GM06990 (cell line): ENCODE measurements at regions not wholly inside any gene's neighbourhood (a gene's known extent, or its start where the extent isn't known, plus 50 kb on each side); places are given as distances from the start of the nearest gene placed in this dataset.
"Not testable (repeated sequence)": the region's sequence is repeated elsewhere in the genome, so short reads cannot be mapped to it uniquely, and the experiment has no call there.

ENCODE experiments used
- DNase-seq: peaks from one replicate; pipeline ENCODE4 v3.0.0-alpha.2; 2011; ENCODE audit not compliant: insufficient read length; ENCODE audit errors: extremely low read depth
- H3K27me3 ChIP-seq: replicated peaks from 2 replicates; pipeline ENCODE4 v1.6.0; 2011; ENCODE audit warnings: low read length; ENCODE audit not compliant: control insufficient read depth, insufficient read depth
- H3K36me3 ChIP-seq: 2 replicates; pipeline ENCODE4 v1.5.1; 2011; ENCODE audit warnings: low read length; ENCODE audit not compliant: control insufficient read depth, insufficient read depth
- H3K4me3 ChIP-seq: replicated peaks from 2 replicates; pipeline ENCODE4 v1.5.1; 2011; ENCODE audit warnings: low read depth, mild to moderate bottlenecking, control low read depth, low read length
- TF ChIP-seq, protein P1 (sequence below): IDR thresholded peaks from 2 replicates; pipeline ENCODE4 v1.5.1; 2011; ENCODE audit warnings: low read length, control low read depth, mild to moderate bottlenecking, inconsistent platforms; ENCODE audit not compliant: insufficient read depth, poor library complexity, severe bottlenecking

DNA sequence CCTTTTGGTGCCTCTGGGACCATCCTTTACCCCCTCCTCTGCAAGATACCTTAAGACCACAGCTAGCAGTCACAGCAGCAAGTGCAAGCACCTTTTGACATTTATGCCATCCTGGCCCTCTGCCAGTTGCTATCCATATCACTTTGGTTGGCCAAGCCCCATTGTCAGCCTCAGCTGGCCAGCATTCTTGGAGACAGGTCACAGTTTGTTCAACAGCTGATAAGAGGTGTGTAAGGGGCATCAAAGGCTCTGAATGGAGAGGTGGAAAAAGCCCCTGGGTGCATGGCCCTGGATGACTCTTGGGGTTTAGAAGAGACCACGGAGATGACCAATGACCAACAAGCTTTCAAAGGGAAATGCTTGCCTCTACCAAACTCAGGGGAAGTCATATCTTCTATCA is 133.6 kb upstream of the MAMLD1 start:
- H3K27me3 ChIP-seq, result no peaks in the 10 kb centered on the region; the same call in 1 of the 2 replicates
- H3K4me3 ChIP-seq, result no peak overlapping the region
- TF ChIP-seq, protein P1, sequence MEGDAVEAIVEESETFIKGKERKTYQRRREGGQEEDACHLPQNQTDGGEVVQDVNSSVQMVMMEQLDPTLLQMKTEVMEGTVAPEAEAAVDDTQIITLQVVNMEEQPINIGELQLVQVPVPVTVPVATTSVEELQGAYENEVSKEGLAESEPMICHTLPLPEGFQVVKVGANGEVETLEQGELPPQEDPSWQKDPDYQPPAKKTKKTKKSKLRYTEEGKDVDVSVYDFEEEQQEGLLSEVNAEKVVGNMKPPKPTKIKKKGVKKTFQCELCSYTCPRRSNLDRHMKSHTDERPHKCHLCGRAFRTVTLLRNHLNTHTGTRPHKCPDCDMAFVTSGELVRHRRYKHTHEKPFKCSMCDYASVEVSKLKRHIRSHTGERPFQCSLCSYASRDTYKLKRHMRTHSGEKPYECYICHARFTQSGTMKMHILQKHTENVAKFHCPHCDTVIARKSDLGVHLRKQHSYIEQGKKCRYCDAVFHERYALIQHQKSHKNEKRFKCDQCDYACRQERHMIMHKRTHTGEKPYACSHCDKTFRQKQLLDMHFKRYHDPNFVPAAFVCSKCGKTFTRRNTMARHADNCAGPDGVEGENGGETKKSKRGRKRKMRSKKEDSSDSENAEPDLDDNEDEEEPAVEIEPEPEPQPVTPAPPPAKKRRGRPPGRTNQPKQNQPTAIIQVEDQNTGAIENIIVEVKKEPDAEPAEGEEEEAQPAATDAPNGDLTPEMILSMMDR, result no peak
- no peak for DNase-seq
- H3K36me3 ChIP-seq, result no peaks in the 10 kb centered on the region

DNA sequence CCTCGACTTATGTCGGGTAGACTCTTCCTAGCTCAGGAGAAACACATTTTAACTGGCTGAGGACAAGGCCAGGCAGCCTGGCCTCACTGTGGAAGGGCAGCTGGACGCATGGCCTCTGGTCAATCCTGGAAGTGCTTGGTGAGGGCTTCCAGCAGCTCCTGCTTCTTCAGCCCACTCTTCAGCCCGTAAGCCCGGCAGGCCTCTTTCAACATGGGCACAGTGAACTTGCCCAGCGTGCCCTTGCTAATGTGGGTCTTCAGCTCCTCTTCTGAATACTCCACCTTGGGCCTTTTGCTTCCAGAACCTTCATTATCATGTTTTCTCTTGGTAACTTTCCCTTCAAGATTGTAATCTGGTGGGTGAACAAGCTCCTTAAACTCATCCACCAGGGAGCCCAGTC is 132.2 kb upstream of the MAMLD1 start:
- H3K27me3 ChIP-seq, H3K4me3 ChIP-seq, H3K36me3 ChIP-seq, DNase-seq: not testable (repeated sequence)

DNA sequence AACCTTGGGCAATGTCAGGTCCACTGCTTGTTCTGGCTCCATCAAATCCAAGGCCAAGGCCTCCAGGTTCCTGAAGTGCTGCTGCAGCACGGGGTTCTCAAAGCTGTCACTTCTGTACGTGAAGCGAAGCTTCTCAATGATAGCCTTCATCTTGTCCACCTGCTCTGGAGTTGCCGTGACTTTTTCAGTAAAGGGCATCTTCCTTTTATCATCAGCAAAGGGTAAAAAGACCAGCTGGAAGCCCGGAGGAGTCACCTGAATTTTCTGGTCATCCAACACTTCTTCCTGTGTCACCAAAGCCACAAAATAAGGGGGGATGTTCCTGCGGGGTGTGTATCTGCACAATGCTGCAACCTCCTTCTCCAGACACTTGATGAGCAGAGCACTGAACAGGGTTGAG is 131.7 kb upstream of the MAMLD1 start:
- H3K36me3 ChIP-seq, H3K27me3 ChIP-seq, H3K4me3 ChIP-seq, DNase-seq: not testable (repeated sequence)

DNA sequence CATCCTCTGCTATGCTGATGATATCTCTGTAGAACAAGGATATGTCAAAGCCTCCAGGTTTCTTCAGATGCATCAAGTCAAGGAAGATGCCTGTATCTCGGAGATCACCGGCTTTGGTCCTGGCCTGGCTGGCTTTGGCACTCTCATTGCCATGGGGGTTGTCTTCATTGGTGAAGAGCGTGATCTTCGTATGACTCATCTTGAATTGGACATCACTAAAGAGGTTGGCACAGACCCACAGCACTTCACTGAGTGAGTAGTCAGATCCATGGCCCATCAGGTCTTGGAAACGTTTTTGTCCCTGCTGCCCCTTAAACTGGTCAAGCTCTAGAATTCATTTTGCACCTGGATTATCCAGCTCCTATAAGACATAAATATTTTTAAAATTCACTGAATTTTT is 130.9 kb upstream of the MAMLD1 start:
- DNase-seq, H3K4me3 ChIP-seq, H3K27me3 ChIP-seq, H3K36me3 ChIP-seq: not testable (repeated sequence)

DNA sequence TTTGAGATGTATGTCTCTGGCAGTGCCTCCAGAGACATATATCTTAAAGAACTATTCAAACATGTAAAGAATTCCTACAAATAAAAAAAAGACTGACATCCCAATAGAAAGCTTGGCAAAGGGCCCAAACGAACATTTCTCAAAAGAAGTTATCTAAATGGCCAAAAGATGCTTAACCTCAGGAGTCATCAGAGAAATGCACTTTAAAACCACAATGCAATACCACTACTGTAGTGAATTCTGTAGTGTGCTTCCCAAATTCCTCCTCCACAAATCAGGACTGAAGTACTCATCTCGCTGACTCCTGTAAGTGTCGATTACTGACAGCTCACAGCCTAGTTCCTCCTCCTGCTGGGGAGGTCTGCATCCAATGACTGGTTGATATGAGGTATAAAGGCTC is 129.0 kb upstream of the MAMLD1 start:
- Histone ChIP-seq H3K4me3 (no peak overlapping the region), H3K36me3 (no peaks in the 10 kb centered on the region), H3K27me3 (no peaks in the 10 kb centered on the region)
- TF ChIP-seq, protein P1, result no peak
- no peak for DNase-seq

DNA sequence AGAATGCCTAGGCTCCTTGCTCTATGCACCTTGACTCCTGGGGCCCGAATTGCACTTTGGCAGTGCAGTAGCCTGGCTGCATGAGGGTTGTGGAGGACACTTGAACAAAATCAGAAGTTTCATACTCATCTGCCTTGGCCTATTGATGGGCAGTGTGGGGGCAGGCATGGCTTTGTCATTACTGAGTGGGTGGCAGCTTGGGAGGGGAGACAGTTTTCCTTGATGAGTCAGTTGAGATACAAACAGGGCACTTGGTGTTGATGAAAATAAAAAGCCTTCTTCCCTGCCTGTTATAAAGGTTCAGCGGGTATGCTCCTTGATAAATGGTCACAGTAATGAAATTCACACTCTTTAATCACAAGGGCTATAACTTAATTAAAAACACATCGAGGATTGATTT is 126.8 kb upstream of the MAMLD1 start:
- Histone ChIP-seq H3K4me3 (no peak overlapping the region), H3K36me3 (no peaks in the 10 kb centered on the region), H3K27me3 (no peaks in the 10 kb centered on the region)
- DNase-seq, result no peak
- TF ChIP-seq, protein P1, result no peak

DNA sequence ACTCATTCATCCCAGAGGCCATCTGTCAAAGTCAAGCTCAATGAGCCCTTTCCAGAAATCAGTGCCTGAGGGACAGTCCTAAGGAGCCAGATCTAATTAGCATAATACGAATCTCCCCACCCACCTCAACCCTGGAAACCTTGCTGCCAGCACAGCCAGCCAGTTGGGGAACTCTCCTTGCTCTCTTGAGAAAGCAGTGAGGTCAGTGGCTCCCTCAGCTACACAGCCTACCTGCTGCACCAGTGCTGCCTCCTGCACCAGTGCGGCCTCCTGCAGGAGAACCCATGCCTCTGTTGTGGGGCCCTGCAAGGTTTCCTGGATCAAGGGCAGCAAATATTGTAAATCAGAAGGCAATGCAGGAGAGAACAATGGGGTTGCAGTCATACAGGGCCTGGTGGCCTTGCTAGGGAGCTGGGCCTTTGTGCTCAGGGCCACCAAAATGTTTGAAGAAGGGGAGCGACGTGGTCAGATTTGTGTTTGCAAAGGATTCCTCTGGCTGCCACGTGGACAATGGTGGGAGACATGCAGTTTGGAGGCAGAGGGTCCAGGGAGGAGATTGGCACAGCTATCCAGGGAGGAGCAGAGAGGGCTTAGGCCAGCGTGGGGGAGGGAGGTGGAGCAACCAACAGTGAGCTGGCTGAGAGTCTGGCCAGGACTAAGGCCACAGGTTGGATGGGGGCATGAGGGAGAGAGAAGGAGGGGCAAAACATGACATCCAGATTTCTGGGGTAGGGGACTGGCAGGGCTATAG is 124.3 kb upstream of the MAMLD1 start:
- H3K36me3 ChIP-seq, result no peaks in the 10 kb centered on the region
- H3K27me3 ChIP-seq, result no peaks in the 10 kb centered on the region; the same call in 1 of the 2 replicates
- TF ChIP-seq, protein P1, result no peak
- H3K4me3 ChIP-seq, result no peak overlapping the region
- no peak for DNase-seq
